HAP-1 (cell line): ENCODE measurements at regions not wholly inside any gene's neighbourhood (a gene's known extent, or its start where the extent isn't known, plus 50 kb on each side); places are given as distances from the start of the nearest gene placed in this dataset.

Source experiments
- DNase-seq, 2 experiments: peaks; one replicate each; pipeline ENCODE4 v3.0.0-alpha.2; 2016 to 2020; ENCODE audit warnings: low spot score in 2 of 2
- H3K27me3 ChIP-seq: fragments of 250-450 bp; sonication (Bioruptor Pico); 2 replicates; pipeline ENCODE4 v1.5.1; 2020; ENCODE audit warnings: low read depth, mild to moderate bottlenecking, moderate library complexity
- H3K36me3 ChIP-seq: fragments of 250-450 bp; sonication (Bioruptor Pico); replicated peaks from 2 replicates; pipeline ENCODE4 v1.5.1; 2020; ENCODE audit warnings: mild to moderate bottlenecking
- H3K4me1 ChIP-seq: fragments of 250-450 bp; sonication (Bioruptor Pico); 2 replicates; pipeline ENCODE4 v1.5.1; 2020; ENCODE audit warnings: mild to moderate bottlenecking
- H3K4me3 ChIP-seq: fragments of 250-450 bp; sonication (Bioruptor Pico); 2 replicates; pipeline ENCODE4 v1.5.1; 2020; ENCODE audit warnings: mild to moderate bottlenecking, moderate library complexity
- H3K9me3 ChIP-seq: fragments of 250-450 bp; sonication (Bioruptor Pico); 2 replicates; pipeline ENCODE4 v1.5.1; 2020; ENCODE audit warnings: mild to moderate bottlenecking, moderate library complexity
- in situ Hi-C: fragments of 300-500 bp; cut with MboI; formaldehyde crosslinking; loops from 3 replicates; pipeline ENCODE4 v1.14.3; 2020; ENCODE audit warnings: low sequenced_read_pairs, inconsistent platforms, mixed read lengths

- H3K4me1 ChIP-seq: no peaks in the 10 kb centered on the region
- H3K4me3 ChIP-seq: no peak overlapping the region
- no peak for DNase-seq
- H3K9me3 ChIP-seq: no peaks in the 10 kb centered on the region
- H3K27me3 ChIP-seq: no peaks in the 10 kb centered on the region
- in situ Hi-C loops: loop anchor here (25.0 kb wide), 1 partner anchor 374 kb away; no protein-coding TSS in a partner anchor
- H3K36me3 ChIP-seq: no peaks in the 10 kb centered on the region
Observed at GRCh38 chr1:9486466-9487140, 52.7 kb upstream of the SLC25A33 start.
